ENCODE measurements at regions not wholly inside any gene's neighbourhood (a gene's known extent, or its start where the extent isn't known, plus 50 kb on each side); places are given as distances from the start of the nearest gene placed in this dataset.
"Not testable (repeated sequence)": the region's sequence is repeated elsewhere in the genome, so short reads cannot be mapped to it uniquely, and the experiment has no call there.

DNA sequence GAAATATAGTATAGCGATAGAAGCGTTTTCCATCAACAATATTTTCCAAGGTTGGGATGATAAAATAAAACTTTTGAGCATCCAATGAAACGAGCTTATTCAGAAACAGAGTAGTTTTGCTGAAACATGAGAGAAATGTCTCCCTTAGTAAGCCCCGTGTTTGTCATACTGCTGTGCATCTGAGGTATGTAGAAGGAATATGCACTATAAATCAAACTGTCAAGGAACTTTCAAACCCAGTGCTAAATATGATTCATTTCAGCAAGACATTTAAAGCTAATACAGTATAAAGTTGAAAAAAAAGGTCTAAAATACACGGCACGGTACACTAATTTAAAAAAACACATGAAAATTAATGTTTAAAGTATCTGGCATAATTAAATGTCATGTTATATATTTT, 546.2 kb downstream of the SLITRK5 start:
- DNase-seq (ENCODE audit: low read depth in 4 of 4, low spot score in 1 of 4): no peak

DNA sequence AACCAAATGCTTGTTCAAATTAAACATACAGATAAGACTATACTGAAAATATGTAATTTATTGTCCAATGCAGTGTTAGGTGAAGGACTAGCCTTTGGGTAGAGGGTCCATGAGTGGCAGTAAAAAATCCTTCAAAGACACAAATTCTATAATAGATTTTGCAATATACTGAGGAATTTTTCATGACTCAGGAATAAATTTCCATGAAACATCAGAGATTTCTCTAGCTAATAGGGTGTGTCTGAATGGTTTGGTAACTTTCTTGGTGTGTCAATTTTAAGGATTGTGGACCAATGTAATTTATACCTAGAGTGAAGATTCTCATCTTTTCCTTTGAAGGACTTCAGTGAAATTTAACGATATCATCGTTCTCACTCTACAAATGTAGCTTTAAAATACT, 546.7 kb downstream of the SLITRK5 start:
- no peak for DNase-seq (ENCODE audit: low read depth in 4 of 4, low spot score in 1 of 4)

DNA sequence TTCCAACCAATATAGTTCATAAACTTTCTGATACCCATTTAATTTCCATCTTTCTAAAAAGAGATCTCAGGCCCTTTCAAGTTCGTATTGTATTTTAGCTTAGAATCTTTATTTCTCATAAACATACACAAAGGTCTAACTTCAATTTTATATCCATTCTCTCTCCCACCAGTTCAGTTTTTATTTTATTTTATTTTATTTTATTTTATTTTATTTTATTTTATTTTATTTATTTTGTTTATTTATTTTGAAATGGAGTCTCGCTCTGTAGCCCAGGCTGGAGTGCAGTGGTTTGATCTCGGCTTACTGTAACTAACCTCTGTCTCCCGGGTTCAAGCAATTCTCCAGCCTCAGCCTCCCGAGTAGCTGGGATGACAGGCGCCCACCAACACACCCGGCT, 552.8 kb downstream of the SLITRK5 start:
- DNase-seq (ENCODE audit: low read depth in 4 of 4, low spot score in 1 of 4): no peak

GRCh38 chr13:88235441-88235840, 564.3 kb downstream of the SLITRK5 start:
- no peak for DNase-seq (ENCODE audit: low read depth in 4 of 4, low spot score in 1 of 4)

GRCh38 chr13:88246239-88246638, 575.1 kb downstream of the SLITRK5 start:
- no peak for DNase-seq (ENCODE audit: low read depth in 4 of 4, low spot score in 1 of 4)

DNA sequence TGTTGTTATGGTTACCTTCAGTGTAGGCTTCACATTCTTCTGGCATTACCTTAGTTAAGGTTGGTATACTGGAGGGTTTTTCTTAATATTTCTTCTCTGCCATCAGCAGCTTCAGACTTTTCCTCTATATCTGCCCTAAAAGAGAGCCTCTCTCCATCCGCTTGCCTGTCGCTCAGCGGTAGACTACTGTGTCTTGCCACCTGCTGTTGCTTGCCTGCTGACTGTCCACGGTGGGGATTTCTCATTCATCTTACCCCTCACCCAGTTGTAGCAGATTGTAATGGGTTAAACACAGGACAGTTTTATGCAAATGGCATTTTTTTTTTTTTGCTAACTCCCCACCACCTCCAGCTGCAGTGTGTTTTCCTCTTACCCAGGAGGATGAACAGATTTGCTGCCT, 577.2 kb downstream of the SLITRK5 start:
- no peak for DNase-seq (ENCODE audit: low read depth in 4 of 4, low spot score in 1 of 4)

- DNase-seq (ENCODE audit: low read depth in 4 of 4, low spot score in 1 of 4): no peak
Observed at GRCh38 chr13:88257706-88258105, 586.5 kb downstream of the SLITRK5 start.

DNA sequence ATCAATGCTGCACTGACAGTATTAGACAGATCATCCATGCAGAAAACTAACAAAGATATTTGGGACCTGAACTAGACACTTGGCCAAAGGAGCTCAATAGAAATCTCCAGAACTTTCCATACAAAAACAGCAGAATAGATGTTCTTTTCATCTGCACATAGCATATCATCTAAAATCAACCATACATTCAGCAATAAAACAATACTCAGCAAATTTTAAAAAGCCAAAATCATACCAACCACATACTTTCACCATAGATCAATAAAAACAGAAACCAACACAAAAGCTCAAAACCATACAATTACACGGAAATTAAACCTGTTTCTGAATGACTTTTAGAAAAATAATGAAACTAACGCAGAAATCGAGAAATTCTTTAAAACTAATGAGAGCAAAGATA, 592.6 kb downstream of the SLITRK5 start:
- no peak for DNase-seq (ENCODE audit: low read depth in 4 of 4, low spot score in 1 of 4)

GRCh38 chr13:88281841-88282240, 610.7 kb downstream of the SLITRK5 start:
- no peak for DNase-seq (ENCODE audit: low read depth in 4 of 4, low spot score in 1 of 4)

DNA sequence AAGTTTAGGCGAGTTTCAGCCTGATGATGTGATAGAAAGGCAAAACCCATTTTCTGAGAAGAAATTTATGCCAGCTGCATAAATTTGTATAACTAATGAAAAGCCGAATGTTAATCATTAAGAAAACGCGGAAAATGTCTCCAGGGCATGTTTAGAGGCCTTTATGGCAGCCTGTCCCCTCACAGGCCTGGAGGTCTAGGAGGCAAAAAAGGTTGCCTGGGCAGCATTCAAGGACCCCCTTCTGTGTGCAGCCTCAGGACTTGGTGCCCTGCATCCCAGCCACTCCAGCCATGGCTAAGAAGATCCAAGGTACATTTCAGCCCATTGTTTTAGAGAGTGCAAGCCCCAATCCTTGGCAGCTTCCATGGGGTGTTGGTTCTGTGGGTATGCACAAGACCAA, 614.2 kb downstream of the SLITRK5 start:
- no peak for DNase-seq (ENCODE audit: low read depth in 4 of 4, low spot score in 1 of 4)

DNA sequence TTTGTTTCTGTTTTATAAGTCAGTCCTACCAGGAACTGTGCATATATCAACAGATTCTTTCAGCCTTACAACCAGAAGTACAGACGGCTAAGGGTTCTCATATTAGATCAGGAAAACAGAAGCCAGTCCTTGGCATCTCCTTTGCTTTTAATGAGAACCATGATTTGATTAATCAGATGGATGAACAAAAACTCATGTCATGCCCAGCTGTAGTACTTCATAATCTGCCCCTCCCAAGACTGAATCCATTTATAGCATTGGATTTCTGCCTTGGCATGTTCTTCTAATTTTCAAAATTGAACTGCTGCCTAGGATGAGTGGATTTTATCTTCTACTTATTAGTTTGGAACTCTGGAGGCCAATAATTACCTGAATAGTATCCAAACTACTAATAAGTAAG, 617.2 kb downstream of the SLITRK5 start:
- DNase-seq (ENCODE audit: low read depth in 4 of 4, low spot score in 1 of 4): no peak

DNA sequence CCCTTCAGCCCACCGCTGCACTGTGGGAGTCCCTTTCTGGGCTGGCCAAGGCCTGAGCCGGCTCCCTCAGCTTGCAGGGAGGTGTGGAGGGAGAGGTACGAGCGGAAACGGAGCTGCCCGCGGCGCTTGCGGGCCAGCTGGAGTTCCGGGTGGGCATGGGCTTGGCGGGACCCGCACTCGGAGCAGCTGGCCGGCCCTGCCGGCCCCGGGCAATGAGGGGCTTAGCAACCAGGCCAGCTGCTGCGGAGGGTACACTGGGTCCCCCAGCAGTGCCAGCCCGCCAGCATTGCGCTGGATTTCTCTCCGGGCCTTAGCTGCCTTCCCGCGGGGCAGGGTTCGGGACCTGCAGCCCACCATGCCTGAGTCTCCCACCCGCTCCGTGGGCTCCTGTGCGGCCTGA, 620.6 kb downstream of the SLITRK5 start:
- not testable (repeated sequence) for DNase-seq (ENCODE audit: low read depth in 4 of 4, low spot score in 1 of 4)

GRCh38 chr13:88294368-88294767, 623.2 kb downstream of the SLITRK5 start:
- DNase-seq (ENCODE audit: low read depth in 4 of 4, low spot score in 1 of 4): no peak

DNA sequence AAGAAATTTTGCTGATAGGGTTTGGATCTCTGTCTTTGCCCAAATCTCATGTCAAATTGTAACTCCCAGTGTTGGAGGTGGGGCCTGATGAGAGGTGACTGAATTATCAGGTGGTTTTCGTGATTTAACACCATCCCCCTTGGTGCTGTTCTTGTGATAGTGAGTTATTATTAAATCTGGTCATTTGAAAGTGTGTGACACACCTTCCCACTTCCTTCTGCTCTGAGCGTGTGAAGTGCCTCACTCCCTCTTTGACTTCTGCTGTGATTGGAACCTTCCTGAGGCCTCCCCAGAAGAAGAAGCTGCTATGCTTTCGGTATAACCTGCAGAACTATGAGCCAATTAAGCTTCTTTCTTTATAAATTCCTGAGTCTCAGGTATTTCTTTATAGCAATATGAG, 632.0 kb downstream of the SLITRK5 start:
- no peak for DNase-seq (ENCODE audit: low read depth in 4 of 4, low spot score in 1 of 4)

DNA sequence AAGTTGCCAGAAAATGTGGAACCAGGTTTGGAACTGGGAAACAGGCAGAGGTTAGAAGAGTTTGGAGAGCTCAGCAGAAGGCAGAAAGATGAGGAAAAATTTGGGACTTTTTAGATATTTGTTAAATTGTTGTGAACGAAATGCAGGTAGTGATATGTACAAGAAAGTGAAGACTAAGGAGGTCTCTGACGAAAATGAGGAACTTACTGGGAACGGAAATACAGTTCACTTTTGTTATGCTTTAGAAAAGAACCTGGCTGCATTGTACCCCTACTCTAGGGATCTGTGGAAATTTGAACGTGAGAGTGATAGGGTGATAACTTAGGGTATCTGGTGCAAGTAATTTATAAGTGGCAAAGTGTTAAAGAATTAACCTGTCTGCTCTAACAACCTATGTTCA, 632.4 kb downstream of the SLITRK5 start:
- DNase-seq (ENCODE audit: low read depth in 4 of 4, low spot score in 1 of 4): no peak

DNA sequence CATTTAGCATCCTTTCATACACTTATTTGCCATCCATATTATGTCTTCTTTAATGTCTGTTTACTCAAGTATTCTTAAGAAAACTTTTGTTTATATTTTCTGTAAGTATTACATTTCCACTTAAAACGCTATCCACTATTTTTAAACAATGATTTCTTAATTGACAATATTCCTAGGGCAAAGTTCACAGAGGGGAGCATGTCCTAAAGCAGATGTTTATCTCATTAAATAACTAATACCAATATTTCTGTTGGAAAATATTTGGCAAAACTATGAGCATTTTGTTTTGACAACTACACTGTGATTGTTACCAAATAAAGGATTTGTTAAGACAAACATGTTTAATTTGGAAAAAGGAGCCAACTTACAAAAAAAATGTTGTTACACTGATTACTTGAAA, 643.3 kb downstream of the SLITRK5 start:
- DNase-seq (ENCODE audit: low read depth in 4 of 4, low spot score in 1 of 4): no peak

DNA sequence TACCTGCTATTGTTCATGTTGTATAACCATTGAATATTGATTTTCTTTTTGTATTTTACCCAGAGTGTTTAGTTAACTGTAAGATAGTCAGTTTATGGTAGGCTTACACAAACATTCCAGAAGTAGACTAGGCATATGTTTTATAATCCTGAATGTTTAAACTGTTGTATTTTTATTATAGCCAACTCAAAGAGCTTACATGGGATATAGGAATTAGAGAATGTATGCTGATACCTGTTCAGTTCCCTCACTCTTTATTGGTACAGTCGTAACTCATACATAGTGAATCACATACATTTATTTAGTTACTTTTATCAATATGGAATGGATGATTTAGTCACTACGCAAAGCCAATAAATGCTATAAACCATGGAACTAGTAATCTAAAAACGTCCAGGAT, 657.9 kb downstream of the SLITRK5 start:
- no peak for DNase-seq (ENCODE audit: low read depth in 4 of 4, low spot score in 1 of 4)

- DNase-seq (ENCODE audit: low read depth in 4 of 4, low spot score in 1 of 4): no peak
Observed at GRCh38 chr13:88339271-88339741, 668.1 kb downstream of the SLITRK5 start.

DNA sequence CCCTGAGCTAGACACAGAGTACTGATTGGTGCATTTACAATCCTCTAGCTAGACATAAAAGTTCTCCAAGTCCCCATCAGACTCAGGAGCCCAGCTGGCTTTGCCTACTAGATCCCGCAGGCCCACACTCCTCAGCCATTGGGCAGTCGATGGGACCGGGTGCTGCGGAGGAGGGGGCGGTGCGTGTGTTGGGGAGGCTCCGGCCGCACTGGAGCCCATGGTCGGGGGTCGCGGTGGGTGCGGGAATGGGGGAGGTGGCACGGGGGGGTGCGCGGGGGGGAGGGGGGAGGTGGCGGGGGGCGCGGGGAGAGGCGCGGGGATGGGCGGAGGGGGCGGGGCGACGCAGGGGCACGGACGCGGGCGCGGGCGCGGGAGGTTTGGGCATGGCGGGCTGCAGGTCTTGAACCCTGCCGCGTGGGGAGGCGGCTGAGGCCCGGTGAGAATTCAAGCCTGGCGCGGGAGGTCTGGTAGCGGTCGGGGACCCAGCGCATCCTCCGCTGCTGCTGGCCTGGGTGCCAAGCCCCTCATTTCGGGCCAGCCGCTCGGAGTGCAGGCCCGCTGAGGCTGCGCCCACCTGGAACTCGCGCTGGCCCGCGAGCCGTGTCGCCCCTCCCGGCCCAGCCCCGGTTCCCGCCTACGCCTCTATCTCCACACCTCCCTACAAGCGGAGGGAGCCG, 674.1 kb downstream of the SLITRK5 start:
- DNase-seq (ENCODE audit: low read depth in 4 of 4, low spot score in 1 of 4): no peak

- DNase-seq (ENCODE audit: low read depth in 4 of 4, low spot score in 1 of 4): no peak
Observed at GRCh38 chr13:88360761-88361160, 689.6 kb downstream of the SLITRK5 start.

DNA sequence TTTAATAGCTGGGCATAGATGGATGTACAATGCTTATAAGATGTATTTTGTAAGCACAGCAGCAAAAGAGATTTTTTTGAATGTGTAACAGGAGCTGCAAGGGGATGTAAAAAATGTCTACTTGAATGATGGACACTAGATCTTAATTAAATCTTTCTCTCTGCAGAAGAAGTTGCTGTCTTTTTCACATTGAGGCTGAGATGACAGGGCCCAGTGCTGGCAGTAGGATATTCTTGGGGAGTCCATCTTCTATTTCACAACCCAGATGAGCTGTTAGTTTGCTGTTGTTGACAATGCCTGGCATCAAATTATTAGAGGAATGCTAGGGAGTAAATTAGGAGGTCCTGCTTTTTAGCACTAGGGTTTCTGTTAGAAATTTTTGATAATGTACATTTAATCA, 698.7 kb downstream of the SLITRK5 start:
- no peak for DNase-seq (ENCODE audit: low read depth in 4 of 4, low spot score in 1 of 4)

DNA sequence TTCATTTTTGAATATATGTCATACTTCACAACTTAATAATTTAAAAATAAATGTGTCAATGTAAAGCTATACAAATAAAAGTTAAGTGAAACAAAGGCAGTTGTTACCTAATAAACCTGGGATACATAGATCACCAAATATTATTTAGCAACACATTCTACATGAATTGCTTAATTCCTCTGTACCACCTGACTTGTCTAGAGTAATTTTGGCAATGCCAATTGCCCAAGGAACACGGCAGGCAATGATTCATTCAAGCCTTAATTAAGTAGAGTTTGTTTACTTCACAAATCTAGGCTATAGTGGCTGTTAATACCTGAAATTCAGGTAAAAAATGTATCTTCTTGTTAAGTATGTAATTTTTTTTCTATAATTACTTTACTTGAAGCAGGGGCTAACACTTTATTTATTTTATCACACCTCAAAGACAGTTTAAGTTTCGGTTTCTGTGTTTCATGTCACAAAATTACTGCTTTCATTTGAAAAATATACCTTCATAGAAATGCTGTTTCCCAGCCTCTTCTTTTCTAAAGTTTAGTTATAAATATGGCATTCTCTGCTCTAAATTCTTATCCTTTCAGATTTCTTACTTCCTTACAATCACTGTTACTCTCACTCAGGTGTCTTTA, 705.7 kb downstream of the SLITRK5 start:
- no peak for DNase-seq (ENCODE audit: low read depth in 4 of 4, low spot score in 1 of 4)

- no peak for DNase-seq (ENCODE audit: low read depth in 4 of 4, low spot score in 1 of 4)
Observed at GRCh38 chr13:88377852-88378251, 706.7 kb downstream of the SLITRK5 start.
